Islet of Langerhans (tissue), 1 donor: ENCODE measurements at regions not wholly inside any gene's neighbourhood (a gene's known extent, or its start where the extent isn't known, plus 50 kb on each side); places are given as distances from the start of the nearest gene placed in this dataset.

Experiments
- FAIRE-seq: peaks from one replicate; lab custom pipeline; 2011; peaks lifted over from hg19 to GRCh38; lab: Jason Lieb, UNC

- FAIRE-seq = no peak
These were observed 199.6 kb downstream of the BCL11B start for GRCh38 chr14:99072433-99072832.

GRCh38 chr14:99072956-99073355 lies 199.0 kb downstream of the BCL11B start:
- FAIRE-seq = no peak

- no peak for FAIRE-seq
These were observed 198.6 kb downstream of the BCL11B start for GRCh38 chr14:99073431-99073830.

GRCh38 chr14:99075061-99075460 lies 196.9 kb downstream of the BCL11B start:
- FAIRE-seq = no peak

GRCh38 chr14:99075771-99076375 lies 196.1 kb downstream of the BCL11B start:
- no peak for FAIRE-seq

- FAIRE-seq = no peak
These were observed 194.7 kb downstream of the BCL11B start for GRCh38 chr14:99077076-99077843.

GRCh38 chr14:99077844-99078236 lies 194.2 kb downstream of the BCL11B start:
- FAIRE-seq = no peak

- no peak for FAIRE-seq
These were observed 193.6 kb downstream of the BCL11B start for GRCh38 chr14:99078426-99078825.

GRCh38 chr14:99079061-99079727 lies 192.8 kb downstream of the BCL11B start:
- FAIRE-seq = no peak

GRCh38 chr14:99080306-99080705 lies 191.7 kb downstream of the BCL11B start:
- FAIRE-seq = no peak

GRCh38 chr14:99081156-99081765 lies 190.7 kb downstream of the BCL11B start:
- FAIRE-seq = no peak

- no peak for FAIRE-seq
These were observed 190.1 kb downstream of the BCL11B start for GRCh38 chr14:99081880-99082279.

- no peak for FAIRE-seq
These were observed 178.2 kb downstream of the BCL11B start for GRCh38 chr14:99093532-99094517.

- no peak for FAIRE-seq
These were observed 177.1 kb downstream of the BCL11B start for GRCh38 chr14:99094901-99095300.

GRCh38 chr14:99095369-99095768 lies 176.6 kb downstream of the BCL11B start:
- FAIRE-seq = no peak

GRCh38 chr14:99098199-99098598 lies 173.8 kb downstream of the BCL11B start:
- no peak for FAIRE-seq

- no peak for FAIRE-seq
These were observed 172.8 kb downstream of the BCL11B start for GRCh38 chr14:99099051-99099787.

GRCh38 chr14:99100497-99101270 lies 171.3 kb downstream of the BCL11B start:
- no peak for FAIRE-seq

GRCh38 chr14:99101855-99102461 lies 170.0 kb downstream of the BCL11B start:
- FAIRE-seq = no peak
